Forelimb muscle (tissue), 1 donor: ENCODE measurements at regions not wholly inside any gene's neighbourhood (a gene's known extent, or its start where the extent isn't known, plus 50 kb on each side); places are given as distances from the start of the nearest gene placed in this dataset.
"Not testable (repeated sequence)": the region's sequence is repeated elsewhere in the genome, so short reads cannot be mapped to it uniquely, and the experiment has no call there.

Experiments used
- DNase-seq: peaks from one replicate; pipeline ENCODE4 v3.0.0-alpha.2; 2013; ENCODE audit warnings: low read depth

GRCh38 chr12:32010631-32011336, 51.6 kb downstream of the RESF1 start:
- no peak for DNase-seq

- DNase-seq, result no peak
Measured at GRCh38 chr12:32012249-32012785, 53.1 kb downstream of the RESF1 start.

GRCh38 chr12:32015036-32015435, 55.8 kb downstream of the RESF1 start:
- no peak for DNase-seq

- DNase-seq, result no peak
Measured at GRCh38 chr12:32016680-32017482, 57.7 kb downstream of the RESF1 start.

- no peak for DNase-seq
Measured at GRCh38 chr12:32021346-32021773, 62.1 kb downstream of the RESF1 start.

- DNase-seq, result not testable (repeated sequence)
Measured at GRCh38 chr12:32022387-32022786, 63.2 kb downstream of the RESF1 start.

GRCh38 chr12:32023861-32024260, 64.6 kb downstream of the RESF1 start:
- DNase-seq, result not testable (repeated sequence)

GRCh38 chr12:32024884-32025592, 65.8 kb downstream of the RESF1 start:
- no peak for DNase-seq

GRCh38 chr12:32025906-32026305, 66.7 kb downstream of the RESF1 start:
- DNase-seq, result no peak

- DNase-seq, result no peak
Measured at GRCh38 chr12:32027684-32028365, 68.6 kb downstream of the RESF1 start.

GRCh38 chr12:32030151-32030550, 70.9 kb downstream of the RESF1 start:
- no peak for DNase-seq

GRCh38 chr12:32030676-32031075, 71.5 kb downstream of the RESF1 start:
- no peak for DNase-seq

- DNase-seq, result no peak
Measured at GRCh38 chr12:32031109-32031508, 71.9 kb downstream of the RESF1 start.

GRCh38 chr12:32032205-32032810, 73.1 kb downstream of the RESF1 start:
- DNase-seq, result no peak

- no peak for DNase-seq
Measured at GRCh38 chr12:32033406-32033805, 73.2 kb upstream of the BICD1 start.

GRCh38 chr12:32034045-32034444, 72.6 kb upstream of the BICD1 start:
- no peak for DNase-seq

GRCh38 chr12:32036477-32037263, 70.0 kb upstream of the BICD1 start:
- DNase-seq, result no peak

- DNase-seq, result peak; percentile 43
Measured at GRCh38 chr12:32039347-32039746, 67.3 kb upstream of the BICD1 start.

GRCh38 chr12:32039917-32040575, 66.6 kb upstream of the BICD1 start:
- no peak for DNase-seq
